ENCODE measurements at regions not wholly inside any gene's neighbourhood (a gene's known extent, or its start where the extent isn't known, plus 50 kb on each side); places are given as distances from the start of the nearest gene placed in this dataset.

DNA sequence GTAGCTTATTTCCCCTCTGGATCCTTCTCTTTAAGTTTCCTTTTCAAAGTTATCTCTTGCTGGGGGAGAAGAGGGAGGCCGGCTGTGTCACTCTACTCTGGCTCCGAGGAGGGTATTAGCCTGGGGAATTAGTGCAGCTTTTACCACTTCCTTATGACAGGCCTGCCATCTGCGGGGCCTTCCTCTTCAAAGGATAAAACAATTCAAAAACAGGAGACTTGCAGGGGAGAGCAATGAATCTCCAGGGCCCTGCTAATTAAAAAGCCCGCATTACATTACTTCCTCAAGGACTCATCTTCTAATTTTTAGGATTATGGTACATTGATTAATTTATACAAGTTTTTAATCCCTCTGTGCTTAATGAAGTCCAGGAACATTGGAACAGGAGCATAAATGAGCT lies 190.9 kb upstream of the CDH5 start:
- Histone ChIP-seq H3K9ac (ENCODE audit: low read depth, low read length) (no peak overlapping the region), H2AK9ac (replicated peaks; ENCODE audit: low read depth, low read length, poor library complexity) (no peak overlapping the region), H2AFZ (replicated peaks; ENCODE audit: low read length, poor library complexity) (no peak overlapping the region), H2BK120ac (ENCODE audit: low read depth, low read length) (no peak overlapping the region), H4K20me1 (ENCODE audit: insufficient read depth, low read length) (no peaks in the 10 kb centered on the region), H3K27ac (ENCODE audit: insufficient read depth, low read length) (no peak overlapping the region), H4K91ac (ENCODE audit: insufficient read depth, low read depth, low read length) (no peak overlapping the region), H4K5ac (ENCODE audit: low read depth, low read length) (no peak overlapping the region), H3K9me3 (ENCODE audit: control insufficient read depth, insufficient read depth, low read length) (peaks cover 4% of the 10 kb centered on the region), H3K4ac (ENCODE audit: low read depth, low read length) (no peak overlapping the region), H3K56ac (ENCODE audit: extremely low read depth, insufficient read depth, low read length) (no peak overlapping the region), H2BK5ac (ENCODE audit: low read depth, low read length, poor library complexity, severe bottlenecking) (no peak overlapping the region), H3K27me3 (ENCODE audit: control insufficient read depth, insufficient read depth, low read length) (peaks cover 3% of the 10 kb centered on the region; the same call in 1 of the 2 replicates), H3K36me3 (ENCODE audit: control insufficient read depth, insufficient read depth, low read length) (no peaks in the 10 kb centered on the region), H3K79me1 (ENCODE audit: low read depth in 1 of 2, low read length in 2 of 2) (no peaks in the 10 kb centered on the region), H2BK15ac (ENCODE audit: low read depth, low read length) (no peak overlapping the region), H2AK5ac (ENCODE audit: low read depth, low read length) (no peak overlapping the region), H3K18ac (ENCODE audit: low read depth, low read length) (no peak overlapping the region), H3K4me3 (ENCODE audit: insufficient read depth, low read depth, low read length) (no peak overlapping the region), H2BK20ac (ENCODE audit: low read depth, low read length) (no peak overlapping the region), H3K9me1 (ENCODE audit: insufficient read depth, low read length) (no peaks in the 10 kb centered on the region), H3K4me2 (ENCODE audit: low read depth, low read length) (no peak overlapping the region), H4K8ac (ENCODE audit: low read depth in 2 of 2, low read length in 2 of 2) (no peak overlapping the region), H3K4me1 (ENCODE audit: control insufficient read depth, insufficient read depth, low read length) (no peaks in the 10 kb centered on the region), H3K23ac (ENCODE audit: low read depth, low read length) (no peak overlapping the region), H3K14ac (replicated peaks; ENCODE audit: low read depth, low read length) (no peak overlapping the region)
- DNase-seq, result no peak
- POLR2A ChIA-PET (ENCODE audit: unreplicated experiment), result no interaction called here
- CTCF ChIA-PET, result no interaction called here
- intact Hi-C loops (cut with micrococcal nuclease) (no loop called here), dilution Hi-C loops (cut with HindIII; ENCODE audit: low sequenced_read_pairs, unreplicated experiment) (no loop called here), in situ Hi-C loops (cut with MboI; ENCODE audit: low sequenced_read_pairs) (no loop called here)
- BruUV-seq (replicated peaks), result no TSS peak
- no CpG with 5 or more reads among the region's 4 CpGs for WGBS, 2 experiments (ENCODE audit: extremely low coverage in 2 of 2, insufficient read length in 1 of 2)
- ATAC-seq (ENCODE audit: low read depth), result no peak
- TF ChIP-seq NFE2L2 (IDR thresholded peaks at IDR 0.05; ENCODE audit: low read depth, low read length), result no peak
